GM19324 (cell line): ENCODE measurements at regions not wholly inside any gene's neighbourhood (a gene's known extent, or its start where the extent isn't known, plus 50 kb on each side); places are given as distances from the start of the nearest gene placed in this dataset.

Experiments
- ATAC-seq: cut with Tn5 transposase; IDR thresholded peaks from one replicate; pipeline ENCODE4 v1.9.1; 2021; ENCODE audit warnings: mild to moderate bottlenecking, moderate library complexity; ENCODE audit not compliant: unreplicated experiment, low FRiP score

- no peak for ATAC-seq
These were observed 170.0 kb downstream of the SEC61B start for GRCh38 chr9:99391937-99392594.

GRCh38 chr9:99392986-99393385 lies 170.9 kb downstream of the SEC61B start:
- no peak for ATAC-seq

GRCh38 chr9:99393993-99394392 lies 171.9 kb downstream of the SEC61B start:
- no peak for ATAC-seq

- ATAC-seq, result no peak
These were observed 176.2 kb downstream of the SEC61B start for GRCh38 chr9:99398241-99398640.

GRCh38 chr9:99399474-99399873 lies 177.4 kb downstream of the SEC61B start:
- ATAC-seq, result no peak

GRCh38 chr9:99400184-99400731 lies 178.2 kb downstream of the SEC61B start:
- no peak for ATAC-seq

- ATAC-seq, result no peak
These were observed 179.8 kb downstream of the SEC61B start for GRCh38 chr9:99401680-99402504.

GRCh38 chr9:99403371-99403770 lies 181.3 kb downstream of the SEC61B start:
- no peak for ATAC-seq

GRCh38 chr9:99405359-99405758 lies 183.3 kb downstream of the SEC61B start:
- no peak for ATAC-seq

GRCh38 chr9:99406939-99407338 lies 184.9 kb downstream of the SEC61B start:
- no peak for ATAC-seq

GRCh38 chr9:99411068-99411467 lies 189.0 kb downstream of the SEC61B start:
- ATAC-seq, result no peak

- ATAC-seq, result no peak
These were observed 189.5 kb downstream of the SEC61B start for GRCh38 chr9:99411479-99412115.

GRCh38 chr9:99412606-99413005 lies 190.5 kb downstream of the SEC61B start:
- ATAC-seq, result no peak

- ATAC-seq, result no peak
These were observed 192.2 kb downstream of the SEC61B start for GRCh38 chr9:99414321-99414720.

GRCh38 chr9:99415606-99416005 lies 193.5 kb downstream of the SEC61B start:
- ATAC-seq, result no peak

- ATAC-seq, result no peak
These were observed 193.9 kb downstream of the SEC61B start for GRCh38 chr9:99416007-99416406.

- no peak for ATAC-seq
These were observed 197.0 kb downstream of the SEC61B start for GRCh38 chr9:99419070-99419469.

- ATAC-seq, result no peak
These were observed 199.3 kb downstream of the SEC61B start for GRCh38 chr9:99421369-99421768.

GRCh38 chr9:99425124-99425523 lies 203.0 kb downstream of the SEC61B start:
- ATAC-seq, result no peak

- ATAC-seq, result no peak
These were observed 204.1 kb downstream of the SEC61B start for GRCh38 chr9:99425923-99426842.
